ENCODE measurements at regions not wholly inside any gene's neighbourhood (a gene's known extent, or its start where the extent isn't known, plus 50 kb on each side); places are given as distances from the start of the nearest gene placed in this dataset.

DNA sequence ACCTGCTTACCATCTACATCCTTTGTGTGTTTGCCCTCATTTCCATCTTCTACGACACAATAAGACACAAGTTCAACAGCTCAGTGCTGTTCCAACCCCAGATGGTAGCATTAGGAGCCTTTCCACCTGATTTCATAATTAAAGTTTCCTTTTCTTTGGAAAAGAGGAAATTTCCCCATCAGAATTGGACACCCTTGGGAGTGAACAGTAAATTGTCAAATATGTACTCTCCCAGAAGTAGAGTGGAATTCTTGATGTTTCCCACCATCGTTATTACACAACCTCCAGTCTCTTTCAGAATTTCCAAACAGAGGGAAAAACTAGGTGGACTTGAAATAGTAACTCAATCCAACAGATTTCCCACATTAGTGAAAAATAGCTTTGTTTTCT lies 337.6 kb upstream of the OR4E1 start:
- Histone ChIP-seq H3K9me3 (no peaks in the 10 kb centered on the region), H3K27me3 (no peaks in the 10 kb centered on the region), H3K36me3 (no peaks in the 10 kb centered on the region), H3K4me3 (no peak overlapping the region), H3K4me1 (no peaks in the 10 kb centered on the region), H3K27ac (no peak overlapping the region)
- no peak for TF ChIP-seq EP300 (IDR thresholded peaks at IDR 0.05)
- TF ChIP-seq, protein P1, sequence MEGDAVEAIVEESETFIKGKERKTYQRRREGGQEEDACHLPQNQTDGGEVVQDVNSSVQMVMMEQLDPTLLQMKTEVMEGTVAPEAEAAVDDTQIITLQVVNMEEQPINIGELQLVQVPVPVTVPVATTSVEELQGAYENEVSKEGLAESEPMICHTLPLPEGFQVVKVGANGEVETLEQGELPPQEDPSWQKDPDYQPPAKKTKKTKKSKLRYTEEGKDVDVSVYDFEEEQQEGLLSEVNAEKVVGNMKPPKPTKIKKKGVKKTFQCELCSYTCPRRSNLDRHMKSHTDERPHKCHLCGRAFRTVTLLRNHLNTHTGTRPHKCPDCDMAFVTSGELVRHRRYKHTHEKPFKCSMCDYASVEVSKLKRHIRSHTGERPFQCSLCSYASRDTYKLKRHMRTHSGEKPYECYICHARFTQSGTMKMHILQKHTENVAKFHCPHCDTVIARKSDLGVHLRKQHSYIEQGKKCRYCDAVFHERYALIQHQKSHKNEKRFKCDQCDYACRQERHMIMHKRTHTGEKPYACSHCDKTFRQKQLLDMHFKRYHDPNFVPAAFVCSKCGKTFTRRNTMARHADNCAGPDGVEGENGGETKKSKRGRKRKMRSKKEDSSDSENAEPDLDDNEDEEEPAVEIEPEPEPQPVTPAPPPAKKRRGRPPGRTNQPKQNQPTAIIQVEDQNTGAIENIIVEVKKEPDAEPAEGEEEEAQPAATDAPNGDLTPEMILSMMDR (IDR thresholded peaks at IDR 0.05), result no peak
- TF ChIP-seq POLR2A (IDR thresholded peaks at IDR 0.05), result no peak
- TF ChIP-seq POLR2AphosphoS5 (IDR thresholded peaks at IDR 0.05), result no peak
- no peak for DNase-seq (ENCODE audit: low spot score in 2 of 2)
- 84% methylated on average over 2 of the region's 2 CpGs for WGBS

DNA sequence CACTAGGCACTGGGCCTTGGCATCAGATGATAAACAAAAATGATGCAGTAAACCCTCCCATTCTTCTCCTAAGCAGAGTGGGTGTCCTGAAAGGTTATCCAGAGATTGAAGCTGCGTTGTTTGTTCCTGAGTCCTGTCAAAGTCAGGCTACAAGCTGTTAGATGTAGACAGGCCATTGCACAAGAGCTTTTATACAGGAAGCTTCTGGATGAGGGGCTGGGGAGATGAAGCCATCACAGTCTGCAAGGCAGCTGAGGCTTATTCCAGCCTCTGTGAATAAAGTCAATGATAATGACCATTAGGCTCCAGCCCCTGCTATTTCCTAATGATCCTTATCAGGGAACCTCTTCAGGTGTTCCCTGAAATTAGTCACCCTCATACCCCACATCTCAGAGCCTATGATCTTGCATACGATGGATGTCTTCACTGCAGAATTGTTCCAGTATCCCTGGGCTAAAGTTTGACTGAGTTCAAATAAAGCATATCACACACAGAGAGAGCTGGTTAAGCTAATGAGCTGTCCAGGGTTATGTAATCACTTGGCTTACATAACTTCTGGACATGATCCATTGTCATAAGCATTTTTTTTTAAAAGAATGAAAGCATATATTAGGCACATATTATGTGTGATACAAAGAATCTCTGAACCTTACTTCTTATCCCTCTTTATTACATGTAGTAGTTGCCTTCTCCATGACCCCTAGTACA lies 337.1 kb upstream of the OR4E1 start:
- H3K27ac ChIP-seq, result no peak overlapping the region
- H3K9me3 ChIP-seq, result no peaks in the 10 kb centered on the region
- H3K4me1 ChIP-seq, result no peaks in the 10 kb centered on the region
- H3K27me3 ChIP-seq, result no peaks in the 10 kb centered on the region
- no peak for DNase-seq (ENCODE audit: low spot score in 2 of 2)
- WGBS, result 79% methylated on average over 2 of the region's 2 CpGs
- TF ChIP-seq, protein P1 (IDR thresholded peaks at IDR 0.05), result no peak
- no peak for TF ChIP-seq EP300 (IDR thresholded peaks at IDR 0.05)
- H3K4me3 ChIP-seq, result no peak overlapping the region
- H3K36me3 ChIP-seq, result no peaks in the 10 kb centered on the region

DNA sequence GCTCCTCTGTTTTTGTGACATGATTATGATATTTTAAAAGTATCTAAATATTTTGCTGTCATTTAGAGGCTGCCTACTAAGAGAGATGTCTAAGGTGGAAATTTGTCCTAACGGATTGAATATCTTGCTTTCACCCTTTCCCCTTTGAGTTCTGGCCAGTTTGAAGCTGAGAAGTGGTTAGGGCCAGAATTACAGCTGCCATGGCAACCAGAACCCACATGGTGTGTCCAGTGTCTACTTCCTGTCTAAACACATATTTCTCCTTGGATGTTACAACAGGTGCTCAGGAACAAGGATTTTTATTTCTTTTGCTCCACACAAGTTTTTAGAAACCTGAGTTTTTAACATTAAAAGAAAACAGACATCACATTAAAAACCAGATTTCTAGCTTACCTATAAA lies 335.1 kb upstream of the OR4E1 start:
- H3K4me3 ChIP-seq, result no peak overlapping the region
- 75% methylated on average over 1 of the region's 1 CpG for WGBS
- H3K4me1 ChIP-seq, result no peaks in the 10 kb centered on the region
- no peaks in the 10 kb centered on the region for H3K36me3 ChIP-seq
- no peaks in the 10 kb centered on the region for H3K9me3 ChIP-seq
- DNase-seq (ENCODE audit: low spot score in 2 of 2), result no peak
- no peaks in the 10 kb centered on the region for H3K27me3 ChIP-seq
- H3K27ac ChIP-seq, result no peak overlapping the region
- TF ChIP-seq EP300 (IDR thresholded peaks at IDR 0.05), result no peak
- TF ChIP-seq POLR2AphosphoS5 (IDR thresholded peaks at IDR 0.05), result no peak
- TF ChIP-seq POLR2A (IDR thresholded peaks at IDR 0.05), result no peak
- TF ChIP-seq, protein P1 (IDR thresholded peaks at IDR 0.05), result no peak

DNA sequence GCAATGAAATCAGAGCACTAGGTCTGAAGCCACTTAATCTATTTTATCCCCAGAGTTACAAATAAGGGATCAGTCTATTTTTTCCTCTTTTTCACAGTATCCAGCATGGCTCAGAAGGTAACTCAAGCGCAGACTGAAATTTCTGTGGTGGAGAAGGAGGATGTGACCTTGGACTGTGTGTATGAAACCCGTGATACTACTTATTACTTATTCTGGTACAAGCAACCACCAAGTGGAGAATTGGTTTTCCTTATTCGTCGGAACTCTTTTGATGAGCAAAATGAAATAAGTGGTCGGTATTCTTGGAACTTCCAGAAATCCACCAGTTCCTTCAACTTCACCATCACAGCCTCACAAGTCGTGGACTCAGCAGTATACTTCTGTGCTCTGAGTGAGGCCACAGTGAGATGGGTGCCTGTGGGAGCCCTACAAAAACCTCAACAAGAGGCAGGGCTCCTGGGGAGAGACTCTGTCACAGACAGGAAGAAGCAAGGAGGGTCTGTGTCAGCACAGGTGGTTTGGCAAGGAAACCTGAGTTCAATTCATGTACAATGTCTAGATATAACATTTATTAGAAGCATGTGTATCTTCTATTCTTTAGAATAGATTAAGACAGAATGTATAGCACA lies 334.3 kb upstream of the OR4E1 start:
- TF ChIP-seq, protein P1 (IDR thresholded peaks at IDR 0.05), result no peak
- no peak for TF ChIP-seq EP300 (IDR thresholded peaks at IDR 0.05)
- TF ChIP-seq POLR2A (IDR thresholded peaks at IDR 0.05), result no peak
- no peak for TF ChIP-seq POLR2AphosphoS5 (IDR thresholded peaks at IDR 0.05)
- WGBS, result 83% methylated on average over 6 of the region's 6 CpGs
- H3K9me3 ChIP-seq, result no peaks in the 10 kb centered on the region
- H3K4me3 ChIP-seq, result no peak overlapping the region
- no peaks in the 10 kb centered on the region for H3K4me1 ChIP-seq
- H3K27me3 ChIP-seq, result no peaks in the 10 kb centered on the region
- no peak overlapping the region for H3K27ac ChIP-seq
- DNase-seq (ENCODE audit: low spot score in 2 of 2), result no peak
- no peaks in the 10 kb centered on the region for H3K36me3 ChIP-seq

DNA sequence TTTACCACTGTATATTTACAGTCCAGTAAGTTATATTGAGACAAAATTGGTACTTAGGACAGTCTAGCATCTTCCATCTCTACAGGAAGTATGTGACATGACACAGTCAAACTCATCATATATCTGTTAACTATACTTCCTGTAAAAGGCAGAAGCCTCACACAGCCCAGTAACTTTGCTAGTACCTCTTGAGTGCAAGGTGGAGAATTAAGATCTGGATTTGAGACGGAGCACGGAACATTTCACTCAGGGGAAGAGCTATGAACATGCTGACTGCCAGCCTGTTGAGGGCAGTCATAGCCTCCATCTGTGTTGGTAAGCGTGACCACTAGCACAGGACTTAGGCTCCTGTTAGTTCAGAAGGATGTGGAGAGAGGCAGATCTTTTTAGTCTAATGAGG lies 333.7 kb upstream of the OR4E1 start:
- no peaks in the 10 kb centered on the region for H3K27me3 ChIP-seq
- no peaks in the 10 kb centered on the region for H3K4me1 ChIP-seq
- H3K4me3 ChIP-seq, result no peak overlapping the region
- 88% methylated on average over 3 of the region's 3 CpGs for WGBS
- no peak for DNase-seq (ENCODE audit: low spot score in 2 of 2)
- no peaks in the 10 kb centered on the region for H3K36me3 ChIP-seq
- H3K27ac ChIP-seq, result no peak overlapping the region
- TF ChIP-seq POLR2A (IDR thresholded peaks at IDR 0.05) (no peak), EP300 (IDR thresholded peaks at IDR 0.05) (no peak), POLR2AphosphoS5 (IDR thresholded peaks at IDR 0.05) (no peak)
- TF ChIP-seq, protein P1 (IDR thresholded peaks at IDR 0.05), result no peak
- H3K9me3 ChIP-seq, result no peaks in the 10 kb centered on the region
